NCI-H2107 treated with DMSO at 0.1 percent for 48 hours (cell line): ENCODE measurements at regions not wholly inside any gene's neighbourhood (a gene's known extent, or its start where the extent isn't known, plus 50 kb on each side); places are given as distances from the start of the nearest gene placed in this dataset.
"Not testable (repeated sequence)": the region's sequence is repeated elsewhere in the genome, so short reads cannot be mapped to it uniquely, and the experiment has no call there.

Experiments
- DNase-seq: peaks from one replicate; lab custom pipeline; 2025; ENCODE audit not compliant: unreplicated experiment; lab: John Stamatoyannopoulos, UW

GRCh38 chr16:29311461-29312344, 94.8 kb downstream of the NPIPB11 start:
- no peak for DNase-seq

- no peak for DNase-seq
These were observed 95.6 kb downstream of the NPIPB11 start for GRCh38 chr16:29310852-29311314.

- DNase-seq, result not testable (repeated sequence)
These were observed 96.3 kb downstream of the NPIPB11 start for GRCh38 chr16:29310243-29310642.

GRCh38 chr16:29309601-29310000, 96.9 kb downstream of the NPIPB11 start:
- not testable (repeated sequence) for DNase-seq

GRCh38 chr16:29308644-29309546, 97.6 kb downstream of the NPIPB11 start:
- no peak for DNase-seq

GRCh38 chr16:29307598-29308507, 98.7 kb downstream of the NPIPB11 start:
- DNase-seq, result no peak

- DNase-seq, result no peak
These were observed 99.4 kb downstream of the NPIPB11 start for GRCh38 chr16:29306943-29307597.

GRCh38 chr16:29306201-29306600, 100.3 kb downstream of the NPIPB11 start:
- no peak for DNase-seq

- DNase-seq, result not testable (repeated sequence)
These were observed 101.5 kb downstream of the NPIPB11 start for GRCh38 chr16:29305018-29305417.

GRCh38 chr16:29304251-29304650, 102.3 kb downstream of the NPIPB11 start:
- DNase-seq, result no peak

- DNase-seq, result no peak
These were observed 103.0 kb downstream of the NPIPB11 start for GRCh38 chr16:29303520-29303919.

GRCh38 chr16:29302976-29303375, 103.5 kb downstream of the NPIPB11 start:
- no peak for DNase-seq

- DNase-seq, result not testable (repeated sequence)
These were observed 104.1 kb downstream of the NPIPB11 start for GRCh38 chr16:29302433-29302832.

GRCh38 chr16:29301662-29302285, 104.7 kb downstream of the NPIPB11 start:
- not testable (repeated sequence) for DNase-seq

GRCh38 chr16:29300541-29301535, 105.7 kb downstream of the NPIPB11 start:
- DNase-seq, result not testable (repeated sequence)

GRCh38 chr16:29300030-29300491, 106.5 kb downstream of the NPIPB11 start:
- DNase-seq, result not testable (repeated sequence)

- not testable (repeated sequence) for DNase-seq
These were observed 107.5 kb downstream of the NPIPB11 start for GRCh38 chr16:29298997-29299396.

GRCh38 chr16:29298307-29298706, 108.2 kb downstream of the NPIPB11 start:
- not testable (repeated sequence) for DNase-seq
